B cell (primary cell): ENCODE measurements at regions not wholly inside any gene's neighbourhood (a gene's known extent, or its start where the extent isn't known, plus 50 kb on each side); places are given as distances from the start of the nearest gene placed in this dataset.

Experiments
- ATAC-seq: fragments of 200-7000 bp; cut with Tn5 transposase; one replicate; pipeline ENCODE4 v1.10.0; 2021; ENCODE audit warnings: low read depth, mild to moderate bottlenecking, moderate number of reproducible peaks, moderate library complexity
- CTCF ChIA-PET: fragments of 350-600 bp; sonication (Branson Sonifier 250); formaldehyde crosslinking; loops from one replicate; lab custom pipeline; 2021; ENCODE audit warnings: antibody characterized with exemption, inconsistent platforms; lab: Charles Lee
- POLR2A ChIA-PET: fragments of 350-600 bp; sonication (Branson Sonifier 250); formaldehyde crosslinking; loops from one replicate; lab custom pipeline; 2021; ENCODE audit warnings: antibody characterized with exemption; lab: Charles Lee
- DNase-seq: peaks from one replicate; pipeline ENCODE4 v3.0.0; 2013
- H2AFZ ChIP-seq: 2 replicates; pipeline ENCODE4 v1.6.1; 2012; ENCODE audit warnings: mild to moderate bottlenecking, low read depth, low read length; ENCODE audit not compliant: insufficient read depth, poor library complexity, severe bottlenecking
- H3K27ac ChIP-seq, 2 donors: 1 replicate in 1 of 2; 2 replicates in 1 of 2; pipeline ENCODE4 v1.5.1; 2012 to 2013; ENCODE audit warnings: low read length in 2 of 2, mild to moderate bottlenecking in 2 of 2, moderate library complexity in 1 of 2
- H3K27me3 ChIP-seq, 4 experiments: fragments of 200-600 bp in 1 of 4; sonication (generic) in 1 of 4; replicated peaks in 1 of 4; 1 replicate in 2 of 4; 2 replicates in 2 of 4; pipeline versions ENCODE4 v1.6.1 to v1.7.0; 2013 to 2016; ENCODE audit warnings: low read length in 3 of 4, mild to moderate bottlenecking in 2 of 4, mixed read lengths in 1 of 4, moderate library complexity in 1 of 4; ENCODE audit not compliant: insufficient read depth in 4 of 4, control insufficient read depth in 3 of 4; ENCODE audit errors: control extremely low read depth in 1 of 4
- H3K36me3 ChIP-seq, 2 experiments: replicated peaks in 1 of 2; 1 replicate in 1 of 2; 2 replicates in 1 of 2; pipeline versions ENCODE4 v1.6.1 to v1.7.1; 2013; ENCODE audit warnings: low read length in 1 of 2; ENCODE audit not compliant: insufficient read depth in 2 of 2, control insufficient read depth in 1 of 2; ENCODE audit errors: control extremely low read depth in 1 of 2, extremely low read depth in 1 of 2
- H3K4me1 ChIP-seq, 2 donors: fragments of 200-600 bp in 1 of 2; sonication (generic) in 1 of 2; 1 replicate in 1 of 2; 2 replicates in 1 of 2; pipeline versions ENCODE4 v1.5.1 to v1.6.1; 2013 to 2017; ENCODE audit warnings: low read length in 2 of 2; ENCODE audit not compliant: control insufficient read depth in 2 of 2, insufficient read depth in 2 of 2
- H3K4me2 ChIP-seq: replicated peaks from 2 replicates; pipeline ENCODE3; 2012; ENCODE audit warnings: mild to moderate bottlenecking, low read depth, low read length; ENCODE audit not compliant: poor library complexity, severe bottlenecking
- H3K4me3 ChIP-seq, 5 experiments: fragments of 200-600 bp in 1 of 5; sonication (generic) in 1 of 5; 1 replicate in 3 of 5; 2 replicates in 2 of 5; pipeline versions ENCODE4 v1.5.1 to v1.7.0; 2011 to 2016; ENCODE audit warnings: low read length in 4 of 5, mild to moderate bottlenecking in 4 of 5, low read depth in 2 of 5, control low read depth in 1 of 5, moderate library complexity in 1 of 5; ENCODE audit not compliant: insufficient read depth in 1 of 5; ENCODE audit errors: control extremely low read depth in 1 of 5, extremely low read depth in 1 of 5
- H3K79me2 ChIP-seq: fragments of 200-600 bp; sonication (generic); one replicate; pipeline ENCODE4 v1.6.0; 2016; ENCODE audit warnings: low read length; ENCODE audit not compliant: control insufficient read depth, insufficient read depth
- H3K9ac ChIP-seq: fragments of 200-600 bp; sonication (generic); 2 replicates; pipeline ENCODE4 v1.6.1; 2017; ENCODE audit warnings: mild to moderate bottlenecking, low read length, moderate library complexity
- H3K9me3 ChIP-seq, 3 donors: one replicate each; pipeline versions ENCODE4 v1.6.1 to v1.7.1; 2013; ENCODE audit warnings: low read length in 2 of 3; ENCODE audit not compliant: control insufficient read depth in 2 of 3, insufficient read depth in 1 of 3; ENCODE audit errors: control extremely low read depth in 1 of 3
- H4K20me1 ChIP-seq: 2 replicates; pipeline ENCODE4 v1.6.0; 2012; ENCODE audit warnings: mild to moderate bottlenecking, low read length; ENCODE audit not compliant: insufficient read depth, control insufficient read depth, poor library complexity, severe bottlenecking
- H3K27ac Mint-ChIP-seq: one replicate; pipeline ENCODE4 v1.8.0; 2021; ENCODE audit warnings: mixed read lengths
- H3K27me3 Mint-ChIP-seq: one replicate; pipeline ENCODE4 v1.8.0; 2021; ENCODE audit warnings: mixed read lengths
- H3K4me1 Mint-ChIP-seq: one replicate; pipeline ENCODE4 v1.8.0; 2021; ENCODE audit warnings: mixed read lengths
- H3K4me3 Mint-ChIP-seq: one replicate; pipeline ENCODE4 v1.8.0; 2021; ENCODE audit warnings: mixed read lengths
- H3K9me3 Mint-ChIP-seq: one replicate; pipeline ENCODE4 v1.8.0; 2022; ENCODE audit warnings: mixed read lengths; ENCODE audit not compliant: insufficient read depth
- CTCF ChIP-seq: fragments of 200-600 bp; IDR thresholded peaks from one replicate; pipeline ENCODE4 v1.8.0; 2022; ENCODE audit warnings: antibody characterized with exemption, mild to moderate bottlenecking
- EZH2 ChIP-seq: IDR thresholded peaks from 2 replicates; pipeline ENCODE4 v1.6.1; 2012; ENCODE audit warnings: borderline replicate concordance, low read depth, mild to moderate bottlenecking, moderate library complexity, low read length; ENCODE audit not compliant: insufficient read depth, poor library complexity, severe bottlenecking
- WGBS: methylation state at CpG from one replicate; pipeline ENCODE4 v1.1.5; 2013; ENCODE audit warnings: missing lambda C conversion rate; ENCODE audit not compliant: insufficient coverage; 5-methylcytosine and 5-hydroxymethylcytosine counted together
- intact Hi-C: fragments of 100-400 bp; cut with micrococcal nuclease; formaldehyde crosslinking; loops from one replicate; pipeline ENCODE4 v1.10.0; 2022

- no peaks in the 10 kb centered on the region for H3K27me3 ChIP-seq
- Mint-ChIP-seq H3K4me1 (no peaks in the 10 kb centered on the region), H3K9me3 (peaks cover 3% of the 10 kb centered on the region), H3K4me3 (no peak overlapping the region), H3K27ac (no peak overlapping the region), H3K27me3 (no peaks in the 10 kb centered on the region)
- WGBS, result no CpG with 5 or more reads among the region's 4 CpGs
- TF ChIP-seq CTCF, result no peak
- no peak for TF ChIP-seq EZH2
- ATAC-seq (no peak), DNase-seq (no peak)
- H3K79me2 ChIP-seq, result no peaks in the 10 kb centered on the region
- ChIA-PET CTCF (no interaction called here), POLR2A (no interaction called here)
- H3K4me1 ChIP-seq, result no peaks in the 10 kb centered on the region
- H3K9me3 ChIP-seq, result peaks cover 0 to 7% (median 0%) of the 10 kb centered on the region in 3 donors
- no peaks in the 10 kb centered on the region for H3K36me3 ChIP-seq
- H3K27ac ChIP-seq, result no peak overlapping the region
- intact Hi-C loops, result no loop called here
- no peak overlapping the region for H3K9ac ChIP-seq
- H3K4me3 ChIP-seq, result no peak overlapping the region
- H3K4me2 ChIP-seq, result no peak overlapping the region
- no peak overlapping the region for H2AFZ ChIP-seq
- no peaks in the 10 kb centered on the region for H4K20me1 ChIP-seq
These were observed 79.5 kb upstream of the PALMD start for GRCh38 chr1:99566290-99567021.

GRCh38 chr1:99570486-99571089 lies 75.3 kb upstream of the PALMD start:
- ATAC-seq (no peak), DNase-seq (no peak)
- H3K4me1 Mint-ChIP-seq, result no peaks in the 10 kb centered on the region
- H3K27ac ChIP-seq, result no peak overlapping the region
- intact Hi-C loops, result no loop called here
- 86% methylated on average over 4 of the region's 6 CpGs for WGBS
- no peak overlapping the region for H3K4me2 ChIP-seq
- H3K4me3 Mint-ChIP-seq, result no peak overlapping the region
- no peak overlapping the region for H2AFZ ChIP-seq
- no peak overlapping the region for H3K27ac Mint-ChIP-seq
- H3K27me3 Mint-ChIP-seq, result no peaks in the 10 kb centered on the region
- H3K9me3 Mint-ChIP-seq, result no peaks in the 10 kb centered on the region
- H3K9ac ChIP-seq, result no peak overlapping the region
- no peaks in the 10 kb centered on the region for H3K4me1 ChIP-seq
- POLR2A ChIA-PET, result no interaction called here
- no peaks in the 10 kb centered on the region for H3K79me2 ChIP-seq
- TF ChIP-seq EZH2 (no peak), CTCF (no peak)
- H3K36me3 ChIP-seq, result no peaks in the 10 kb centered on the region
- H3K4me3 ChIP-seq, result no peak overlapping the region
- no peaks in the 10 kb centered on the region for H3K27me3 ChIP-seq
- no peaks in the 10 kb centered on the region for H3K9me3 ChIP-seq
- CTCF ChIA-PET, result no interaction called here
- no peaks in the 10 kb centered on the region for H4K20me1 ChIP-seq
